PC-9 (cell line): ENCODE measurements at regions not wholly inside any gene's neighbourhood (a gene's known extent, or its start where the extent isn't known, plus 50 kb on each side); places are given as distances from the start of the nearest gene placed in this dataset.

Experiments used
- BruUV-seq: library from RNA; stranded (reverse); fragments of 400-500 nt; replicated peaks from 2 replicates; lab custom pipeline; 2021; lab: Mats Ljungman, UMichigan
- CTCF ChIA-PET: fragments of 300-600 bp; sonication (Branson Sonifier 250); formaldehyde crosslinking; loops from one replicate; lab custom pipeline; 2022; ENCODE audit warnings: antibody characterized with exemption; lab: Charles Lee
- POLR2A ChIA-PET: fragments of 300-600 bp; sonication (Branson Sonifier 250); formaldehyde crosslinking; loops from one replicate; lab custom pipeline; 2022; ENCODE audit warnings: antibody characterized with exemption; ENCODE audit not compliant: unreplicated experiment; lab: Charles Lee
- DNase-seq, 2 experiments: peaks; one replicate each; pipeline versions ENCODE4 v3.0.0 to v3.0.0-alpha.2; 2015 to 2022; ENCODE audit warnings: mixed read lengths in 1 of 2
- H2AFZ ChIP-seq: fragments of 200-600 bp; sonication (generic); 2 replicates; pipeline ENCODE4 v1.8.1; 2017; ENCODE audit warnings: antibody characterized with exemption
- H3F3A ChIP-seq: fragments of 200-600 bp; sonication (generic); 2 replicates; pipeline ENCODE4 v1.8.1; 2017; ENCODE audit warnings: antibody characterized with exemption, mild to moderate bottlenecking, low read depth; ENCODE audit not compliant: insufficient read depth
- H3K27ac ChIP-seq: fragments of 200-600 bp; sonication (generic); 2 replicates; pipeline ENCODE4 v1.6.1; 2016; ENCODE audit warnings: mixed run types
- H3K27me3 ChIP-seq: fragments of 200-600 bp; sonication (generic); 2 replicates; pipeline ENCODE4 v1.6.1; 2016; ENCODE audit warnings: low read depth, mixed run types; ENCODE audit not compliant: insufficient read depth
- H3K36me3 ChIP-seq: fragments of 200-600 bp; sonication (generic); 2 replicates; pipeline ENCODE4 v1.6.1; 2016; ENCODE audit warnings: low read depth, mixed run types
- H3K4me1 ChIP-seq: fragments of 200-600 bp; sonication (generic); replicated peaks from 2 replicates; pipeline ENCODE4 v1.6.1; 2016; ENCODE audit warnings: mixed run types; ENCODE audit not compliant: insufficient read depth
- H3K4me2 ChIP-seq: fragments of 200-600 bp; sonication (generic); 2 replicates; pipeline ENCODE4 v1.6.1; 2017; ENCODE audit warnings: mixed run types
- H3K4me3 ChIP-seq: fragments of 200-600 bp; sonication (generic); 2 replicates; pipeline ENCODE4 v1.6.1; 2016; ENCODE audit warnings: mixed run types
- H3K79me2 ChIP-seq: fragments of 200-600 bp; sonication (generic); 2 replicates; pipeline ENCODE4 v1.6.1; 2017; ENCODE audit warnings: low read depth, mixed run types
- H3K9me2 ChIP-seq: fragments of 200-600 bp; sonication (generic); 2 replicates; pipeline ENCODE4 v1.8.1; 2017; ENCODE audit warnings: mild to moderate bottlenecking; ENCODE audit not compliant: insufficient read depth
- H3K9me3 ChIP-seq: fragments of 200-600 bp; sonication (generic); 2 replicates; pipeline ENCODE4 v1.8.1; 2016; ENCODE audit warnings: low read depth; ENCODE audit not compliant: insufficient read depth
- H4K20me1 ChIP-seq: fragments of 200-600 bp; sonication (generic); 2 replicates; pipeline ENCODE4 v1.8.1; 2017; ENCODE audit not compliant: insufficient read depth
- CTCF ChIP-seq: fragments of 200-600 bp; sonication (generic); conservative IDR thresholded peaks from 2 replicates; pipeline ENCODE4 v1.6.1; 2017; ENCODE audit warnings: mixed run types, antibody characterized with exemption, mild to moderate bottlenecking, moderate library complexity
- EZH2 ChIP-seq: fragments of 200-600 bp; sonication (generic); IDR thresholded peaks from 2 replicates; pipeline ENCODE4 v1.8.0; 2017; ENCODE audit warnings: antibody characterized with exemption, low read depth
- intact Hi-C: fragments of 100-400 bp; cut with micrococcal nuclease; formaldehyde crosslinking; loops from one replicate; pipeline ENCODE4 v1.10.0; 2022; ENCODE audit not compliant: unreplicated experiment

GRCh38 chr9:7854763-7855162 is 55.2 kb upstream of the DMAC1 start:
- H3K9me2 ChIP-seq, result no peaks in the 10 kb centered on the region
- H3K27me3 ChIP-seq, result no peaks in the 10 kb centered on the region
- no peak for DNase-seq
- H3F3A ChIP-seq, result no peaks in the 10 kb centered on the region
- H3K4me2 ChIP-seq, result no peak overlapping the region
- intact Hi-C loops, result no loop called here
- no peak overlapping the region for H3K4me3 ChIP-seq
- POLR2A ChIA-PET, result no interaction called here
- no peaks in the 10 kb centered on the region for H3K36me3 ChIP-seq
- no peaks in the 10 kb centered on the region for H3K4me1 ChIP-seq
- no peak overlapping the region for H3K27ac ChIP-seq
- no peaks in the 10 kb centered on the region for H3K9me3 ChIP-seq
- no peaks in the 10 kb centered on the region for H3K79me2 ChIP-seq
- no TSS peak for BruUV-seq
- no peaks in the 10 kb centered on the region for H4K20me1 ChIP-seq
- H2AFZ ChIP-seq, result no peak overlapping the region
- CTCF ChIA-PET, result no interaction called here
- no peak for TF ChIP-seq EZH2
- TF ChIP-seq CTCF, result no peak
